Mammary epithelial cell (primary cell): ENCODE measurements at regions not wholly inside any gene's neighbourhood (a gene's known extent, or its start where the extent isn't known, plus 50 kb on each side); places are given as distances from the start of the nearest gene placed in this dataset.

ENCODE experiments used
- CTCF ChIP-seq, 2 donors: IDR thresholded peaks in 1 of 2; conservative IDR thresholded peaks in 1 of 2; 2 replicates each; pipeline ENCODE4 v1.5.1; 2011 to 2012; ENCODE audit warnings: inconsistent platforms in 2 of 2, low read length in 2 of 2, mild to moderate bottlenecking in 2 of 2, control low read depth in 1 of 2, low read depth in 1 of 2; ENCODE audit not compliant: insufficient read depth in 1 of 2; ENCODE audit errors: extremely low read depth in 1 of 2
- EZH2 ChIP-seq: IDR thresholded peaks from 2 replicates; pipeline ENCODE4 v1.6.1; 2012; ENCODE audit warnings: low read length, inconsistent platforms, borderline replicate concordance

- TF ChIP-seq CTCF (conservative IDR thresholded peaks at IDR 0.05 in 1 of 2, IDR thresholded peaks at IDR 0.05 in 1 of 2; ENCODE audit: extremely low read depth in 1 of 2, insufficient read depth in 1 of 2, low read depth in 1 of 2, low read length in 2 of 2) (no peak), EZH2 (no peak)
Observed at GRCh38 chr1:219278288-219278687, 104.6 kb downstream of the LYPLAL1 start.
